SKM-1 (cell line): ENCODE measurements at regions not wholly inside any gene's neighbourhood (a gene's known extent, or its start where the extent isn't known, plus 50 kb on each side); places are given as distances from the start of the nearest gene placed in this dataset.

Source experiments
- DNase-seq: peaks from one replicate; lab custom pipeline; 2025; ENCODE audit not compliant: unreplicated experiment; lab: John Stamatoyannopoulos, UW

DNA sequence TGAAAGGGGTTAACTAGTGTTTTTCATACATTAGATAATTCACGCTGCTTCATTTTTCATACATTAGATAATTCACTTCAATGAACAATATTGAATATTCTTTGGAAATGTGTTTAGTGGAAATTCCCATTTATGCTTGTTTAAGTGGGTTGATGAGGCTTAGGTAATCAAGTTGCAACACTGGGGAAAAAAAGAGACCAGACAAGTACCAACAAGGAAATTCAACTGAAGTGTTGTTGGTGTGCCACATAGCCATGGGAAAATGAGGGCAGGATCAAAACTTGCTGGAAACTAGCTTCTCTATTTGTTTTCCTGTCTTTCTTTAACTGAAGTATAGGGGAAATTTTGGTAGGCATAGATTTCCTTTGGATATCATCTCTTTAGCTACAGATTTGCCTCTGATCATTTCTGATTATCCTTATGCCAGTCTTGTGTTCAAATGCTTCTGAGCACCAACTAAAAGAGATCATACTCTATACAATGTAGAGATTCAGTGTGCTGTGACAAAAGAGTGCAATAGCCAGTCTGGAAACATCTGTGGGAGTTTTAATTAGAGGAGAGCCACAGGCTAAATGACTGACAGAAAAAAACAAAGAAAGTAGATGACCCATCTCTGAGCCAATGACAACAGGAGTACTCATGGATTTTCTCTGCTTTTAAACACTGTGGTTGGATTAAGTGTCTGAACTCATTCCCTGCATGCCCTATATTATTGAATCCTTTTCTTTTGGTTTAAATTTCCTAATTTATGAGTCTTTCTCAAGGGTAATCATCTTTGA, 67.6 kb upstream of the CTSC start:
- DNase-seq: no peak

- DNase-seq: no peak
Measured at GRCh38 chr11:88404391-88404790, 66.9 kb upstream of the CTSC start.

DNA sequence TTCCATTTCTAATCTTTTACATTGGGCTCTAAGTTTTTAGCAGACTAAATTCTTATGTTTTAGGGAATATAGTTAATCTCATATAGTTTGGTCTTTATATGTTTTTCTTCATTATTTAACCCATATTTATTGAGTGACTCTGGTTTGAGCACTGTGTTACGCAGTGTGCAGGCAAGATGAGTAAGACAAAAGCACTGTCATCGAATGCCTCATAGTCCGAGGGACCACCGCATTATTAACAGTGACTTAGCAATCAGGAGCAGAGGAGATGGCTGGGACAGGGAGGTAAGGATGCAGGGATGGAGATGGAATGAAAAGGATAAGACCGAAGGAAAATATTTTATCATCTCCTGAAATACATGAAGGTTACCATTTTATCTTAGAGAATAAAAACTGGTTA, 65.2 kb upstream of the CTSC start:
- DNase-seq: no peak

DNA sequence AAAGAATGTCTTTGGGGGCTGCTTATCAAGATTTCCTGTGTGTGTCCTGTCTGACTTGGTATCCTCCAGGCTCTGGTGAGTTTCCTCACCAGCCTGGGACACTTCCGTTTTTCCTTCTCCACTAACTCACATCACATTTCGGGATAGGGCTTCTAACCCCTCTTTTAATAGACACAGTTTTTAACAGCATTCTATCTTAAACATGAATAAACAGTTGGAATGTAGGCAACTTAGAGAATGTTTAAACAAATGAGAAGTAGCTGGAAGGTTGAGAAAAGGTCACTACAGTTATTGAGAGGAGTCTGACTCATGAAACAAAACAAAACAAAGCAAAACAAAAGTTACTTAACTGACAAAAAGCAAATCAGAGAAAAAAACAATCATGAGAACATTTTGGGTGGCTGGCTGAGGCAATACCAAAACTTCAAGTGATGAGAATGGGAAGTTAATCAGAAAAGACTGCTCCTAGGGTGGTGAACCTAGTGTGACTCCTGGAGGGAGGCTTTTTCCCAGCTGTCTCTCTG, 64.7 kb upstream of the CTSC start:
- DNase-seq: no peak

DNA sequence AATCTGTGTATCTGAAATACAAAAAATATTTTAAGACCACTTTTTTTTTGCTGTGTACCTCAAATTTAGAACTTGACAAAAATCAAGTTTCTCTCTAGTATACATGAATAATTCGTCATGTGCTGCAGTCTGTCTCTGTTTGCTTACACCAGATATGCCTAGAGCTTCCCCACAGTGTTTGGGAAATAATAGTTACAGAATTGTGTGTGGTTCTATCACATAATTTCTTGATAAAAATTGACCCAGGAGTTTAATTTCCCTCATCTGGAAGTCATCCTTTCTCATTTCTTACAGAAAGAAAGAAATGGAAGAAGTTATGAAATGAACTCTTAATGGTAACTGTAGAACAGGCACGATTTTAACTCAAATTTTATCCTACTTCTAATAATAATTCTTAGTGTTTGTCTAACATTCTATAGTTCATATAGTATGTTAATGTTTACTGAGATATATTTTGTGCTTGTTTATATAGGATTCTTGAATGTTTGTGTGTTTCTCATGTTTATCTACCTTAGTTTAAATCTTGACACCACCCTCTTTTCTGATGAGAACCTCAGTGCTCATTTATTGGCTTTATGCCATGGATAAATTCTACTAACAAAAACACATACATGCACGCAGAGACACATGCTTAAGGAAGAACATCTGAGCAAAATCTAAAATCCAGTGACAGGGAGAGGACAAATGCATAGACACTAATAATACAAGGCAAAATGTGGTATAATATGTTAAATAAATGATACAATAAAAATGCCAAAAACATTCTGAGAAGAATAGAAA, 61.4 kb upstream of the CTSC start:
- no peak for DNase-seq

GRCh38 chr11:88398372-88398771, 60.8 kb upstream of the CTSC start:
- no peak for DNase-seq

- DNase-seq: no peak
Measured at GRCh38 chr11:88390254-88390653, 52.7 kb upstream of the CTSC start.

DNA sequence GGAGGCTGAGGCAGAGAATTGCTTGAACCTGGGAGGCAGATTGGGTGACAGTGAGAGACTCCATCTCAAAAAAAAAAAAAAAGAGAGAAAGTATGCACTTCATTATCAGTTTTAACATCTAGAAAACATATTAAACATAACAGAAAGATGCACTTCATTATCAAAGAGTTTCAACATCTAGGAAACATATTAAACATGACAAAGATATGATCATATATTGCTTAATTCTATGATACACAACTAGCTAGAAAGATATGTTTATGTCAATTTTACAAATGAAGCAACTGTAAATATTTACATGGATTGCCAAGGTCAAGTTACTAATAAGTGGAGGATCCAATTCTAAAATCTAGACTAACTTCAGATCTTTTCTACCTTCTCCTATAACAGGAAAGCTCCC, 50.4 kb upstream of the CTSC start:
- DNase-seq: no peak
